ELF-1 (cell line): ENCODE measurements at regions not wholly inside any gene's neighbourhood (a gene's known extent, or its start where the extent isn't known, plus 50 kb on each side); places are given as distances from the start of the nearest gene placed in this dataset.
"Not testable (repeated sequence)": the region's sequence is repeated elsewhere in the genome, so short reads cannot be mapped to it uniquely, and the experiment has no call there.

Experiments used
- DNase-seq: peaks from one replicate; pipeline ENCODE4 v3.0.0-alpha.2; 2016; ENCODE audit warnings: low read depth, low spot score

DNA sequence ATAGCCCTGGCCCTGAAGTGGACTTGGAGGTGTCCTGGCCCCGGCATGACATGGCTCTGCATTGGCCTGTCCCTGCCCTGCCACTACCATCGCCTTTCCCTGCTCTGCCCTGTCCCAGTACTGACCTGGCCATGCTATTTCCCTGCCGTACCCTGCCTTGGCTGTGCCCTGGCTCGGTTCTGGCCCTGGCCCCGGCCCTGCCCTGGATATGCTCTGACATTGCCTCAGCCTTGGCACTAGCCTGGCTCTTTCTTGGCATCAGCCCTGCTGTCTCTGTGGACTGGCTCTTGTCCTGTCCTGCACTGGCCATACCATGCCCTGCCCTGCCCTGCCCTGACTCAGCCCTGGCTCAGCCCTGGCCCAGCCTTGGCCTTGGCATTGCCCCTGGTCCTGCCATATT is 252.2 kb downstream of the TP53TG3F start:
- DNase-seq: not testable (repeated sequence)

DNA sequence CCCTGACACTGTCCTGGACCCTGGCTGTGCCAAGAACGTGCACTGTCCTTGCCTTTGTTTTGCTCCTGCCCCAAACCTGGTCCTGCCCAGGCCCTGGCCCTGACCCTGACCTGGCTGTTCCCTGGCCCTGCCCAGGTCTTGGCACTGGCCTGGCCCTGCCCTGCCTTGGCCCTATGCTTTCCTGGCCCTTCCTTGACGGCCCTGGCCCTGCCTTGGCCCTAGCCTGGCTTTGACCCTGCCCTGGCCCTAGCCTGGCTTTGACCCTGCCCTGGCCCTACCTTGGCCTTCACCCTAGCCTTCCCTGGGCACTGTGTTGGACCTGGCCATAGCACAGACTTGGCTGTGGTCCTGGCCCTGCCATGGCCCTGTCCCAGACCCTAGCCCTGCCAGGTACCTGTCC is 252.9 kb downstream of the TP53TG3F start:
- DNase-seq: not testable (repeated sequence)

DNA sequence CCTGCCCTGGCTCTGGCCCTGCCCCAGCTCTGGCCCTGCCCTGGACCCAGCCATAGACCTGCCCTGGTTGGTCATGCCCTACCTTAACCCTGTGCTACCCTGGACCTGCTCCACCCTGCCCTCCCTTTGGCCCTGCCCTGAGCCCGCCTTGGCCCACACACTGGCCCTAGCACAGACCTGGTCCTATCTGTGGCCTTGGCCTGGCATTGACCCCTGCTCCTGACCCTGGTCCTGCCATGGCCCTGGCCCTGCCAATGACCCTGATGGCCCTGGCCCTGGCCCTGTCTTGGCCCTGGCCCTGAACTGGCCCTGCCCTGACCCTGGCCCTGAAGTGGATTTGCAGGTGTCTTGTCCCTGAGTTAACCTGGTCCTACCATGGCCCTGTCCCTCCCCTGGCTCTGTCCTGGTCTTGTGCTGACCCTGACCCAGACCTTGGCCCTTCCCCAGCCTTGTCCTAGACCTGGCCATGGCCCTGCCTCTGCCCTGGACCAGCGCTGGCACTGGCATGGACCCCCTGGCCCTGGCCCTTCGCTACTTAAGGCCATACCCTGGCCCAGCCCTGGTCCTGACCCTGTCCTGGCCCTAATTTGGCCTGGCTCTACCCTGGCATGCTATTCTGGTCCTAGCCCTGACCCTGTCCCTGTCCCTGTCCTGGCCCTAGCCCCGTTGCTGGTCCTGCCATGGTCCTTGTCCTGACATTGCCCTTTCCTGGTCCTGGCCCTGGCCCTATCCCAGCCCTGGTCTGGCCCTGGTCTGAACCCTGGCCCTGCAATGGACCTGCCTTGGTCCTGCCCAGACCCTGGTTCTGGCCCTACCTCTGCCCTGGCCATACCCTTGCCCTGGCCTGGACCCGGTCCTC is 253.7 kb downstream of the TP53TG3F start:
- DNase-seq: not testable (repeated sequence)

DNA sequence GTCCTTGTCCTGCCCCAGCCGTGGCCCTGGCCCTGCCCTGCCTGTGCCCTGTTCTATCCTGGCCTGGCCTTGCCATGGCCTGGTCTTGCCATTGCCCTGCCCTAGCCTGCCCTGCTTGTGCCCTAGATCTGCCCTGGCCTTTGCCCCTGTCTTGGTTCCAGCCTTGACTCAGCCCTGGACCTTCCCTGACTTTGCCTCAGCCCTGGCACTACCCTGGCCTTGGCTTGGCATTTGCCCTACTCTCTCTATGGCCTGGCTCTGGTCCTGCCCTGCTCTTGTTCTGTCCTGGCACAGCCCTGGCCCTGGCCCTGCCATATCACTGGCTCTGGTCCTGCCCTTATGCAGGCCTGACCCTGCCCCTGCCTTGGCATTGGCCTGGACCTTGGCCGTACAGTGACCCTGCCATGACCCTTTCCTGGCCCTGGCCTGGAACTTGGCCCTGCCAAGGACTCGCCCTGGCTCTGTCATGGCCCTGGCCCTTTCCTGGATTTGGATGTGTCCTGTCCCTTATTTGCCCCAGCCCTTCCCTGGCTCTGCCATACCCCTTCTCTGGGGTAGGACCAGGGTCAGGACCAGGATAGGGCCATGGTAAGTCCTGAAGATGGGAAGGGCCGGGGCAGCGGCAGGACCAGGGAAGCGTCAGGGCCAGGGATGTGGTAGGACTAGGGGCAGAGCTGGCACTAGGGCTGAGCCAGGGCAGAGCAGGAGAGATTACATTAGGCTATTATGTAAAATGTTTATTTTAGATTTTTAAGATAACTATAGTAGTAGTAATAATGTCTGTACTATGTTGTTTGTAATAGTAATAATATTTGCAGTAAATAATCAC is 254.5 kb downstream of the TP53TG3F start:
- DNase-seq: not testable (repeated sequence)

DNA sequence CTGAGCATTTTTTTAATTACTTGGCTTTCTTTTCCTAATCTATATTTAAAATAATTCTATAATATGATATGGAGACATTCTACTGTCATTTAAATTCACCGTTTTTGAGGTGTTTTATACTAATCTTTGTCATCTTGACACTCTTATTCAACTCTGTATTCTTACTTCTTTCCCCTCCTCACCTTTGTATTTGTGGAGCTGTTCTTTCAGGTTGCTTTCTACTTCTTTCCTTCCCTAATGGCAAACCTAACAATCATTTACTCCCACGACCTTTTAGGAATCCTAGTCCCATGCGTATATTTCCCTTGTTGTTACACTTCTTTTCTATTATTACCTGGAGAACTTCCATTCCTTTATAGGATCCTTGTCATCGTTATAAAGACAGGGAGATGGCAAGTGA is 271.8 kb downstream of the TP53TG3F start:
- not testable (repeated sequence) for DNase-seq

DNA sequence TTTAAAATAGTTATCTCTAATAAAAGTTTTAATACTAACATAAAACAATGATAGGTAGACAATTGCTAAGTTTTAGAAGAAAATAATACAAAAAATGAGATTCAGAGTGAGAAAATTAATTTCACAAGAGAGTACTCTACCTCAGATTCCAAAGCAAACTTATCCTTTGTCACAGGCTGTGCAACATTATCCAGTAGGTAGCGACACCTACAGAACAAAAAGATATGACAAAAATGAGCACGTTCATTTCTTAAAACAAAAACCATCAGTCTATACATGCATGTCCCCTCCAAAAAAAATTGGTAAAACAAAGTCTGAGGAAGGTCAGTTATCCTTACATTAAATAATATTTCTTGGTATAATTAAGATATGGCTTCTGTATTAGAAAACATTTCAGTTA is 275.2 kb downstream of the TP53TG3F start:
- not testable (repeated sequence) for DNase-seq

DNA sequence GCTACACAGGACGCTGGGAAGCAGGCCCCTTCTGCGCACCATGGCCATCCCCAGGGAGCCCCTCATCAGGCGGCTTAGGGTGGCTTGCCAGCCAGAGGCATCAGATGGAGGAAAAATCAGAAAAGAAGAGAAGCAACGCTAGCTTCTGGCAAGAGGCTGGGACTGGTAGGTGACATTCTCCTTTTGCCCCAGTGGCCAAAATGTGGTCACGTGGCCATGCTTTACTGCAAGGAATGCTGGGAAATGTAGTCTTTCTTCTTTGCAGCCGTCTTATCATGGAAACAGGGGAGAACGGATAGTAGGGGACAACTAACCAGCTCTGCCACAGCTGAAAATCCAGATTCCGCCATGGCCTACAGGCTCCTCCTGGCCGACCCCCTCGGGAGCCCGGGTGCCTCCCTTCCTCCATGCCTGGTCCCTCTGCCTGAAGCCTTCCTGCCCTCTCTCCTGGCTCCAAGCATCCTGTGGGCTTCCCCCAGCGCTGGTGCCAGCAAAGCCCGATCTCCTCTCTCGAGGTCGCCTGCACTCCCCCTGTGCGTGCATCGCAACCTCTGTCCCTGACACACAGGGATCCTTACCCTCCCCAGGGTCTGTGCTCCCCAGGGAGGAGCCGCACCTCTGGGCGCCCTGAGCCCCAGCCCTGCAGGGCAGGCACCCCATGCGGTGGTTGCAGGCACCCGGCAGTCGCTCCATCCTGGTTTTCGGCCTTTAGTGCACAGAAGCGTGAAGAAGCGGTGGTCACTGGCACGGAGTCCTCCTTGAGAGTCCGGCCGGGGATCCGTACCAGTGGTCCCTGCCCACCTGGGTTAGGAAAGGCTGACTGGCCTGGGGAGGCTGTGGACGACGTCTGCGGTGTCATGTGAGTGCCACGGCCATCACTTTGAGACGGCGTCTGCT is 307.7 kb downstream of the TP53TG3F start:
- peak; percentile 16 for DNase-seq

DNA sequence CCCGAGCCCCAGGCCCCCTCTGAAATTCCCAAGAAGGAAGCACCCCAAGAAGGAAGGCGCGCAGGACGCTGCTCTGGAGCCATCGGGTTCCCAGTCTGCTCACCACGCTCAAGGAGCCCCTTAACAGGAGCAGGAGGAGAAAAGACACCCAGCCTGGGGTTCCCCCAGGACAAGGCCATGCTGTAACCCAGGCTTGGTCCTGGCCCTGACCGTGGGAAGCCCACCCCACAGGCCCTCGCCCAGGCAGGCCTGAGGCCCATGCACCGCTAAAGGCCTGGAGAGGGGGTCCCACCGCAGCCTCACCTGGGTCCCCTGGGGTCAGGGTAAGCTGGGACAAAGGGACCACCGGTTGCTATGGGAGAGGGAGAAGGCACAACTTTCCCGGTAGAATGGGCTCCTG is 309.3 kb downstream of the TP53TG3F start:
- not testable (repeated sequence) for DNase-seq

DNA sequence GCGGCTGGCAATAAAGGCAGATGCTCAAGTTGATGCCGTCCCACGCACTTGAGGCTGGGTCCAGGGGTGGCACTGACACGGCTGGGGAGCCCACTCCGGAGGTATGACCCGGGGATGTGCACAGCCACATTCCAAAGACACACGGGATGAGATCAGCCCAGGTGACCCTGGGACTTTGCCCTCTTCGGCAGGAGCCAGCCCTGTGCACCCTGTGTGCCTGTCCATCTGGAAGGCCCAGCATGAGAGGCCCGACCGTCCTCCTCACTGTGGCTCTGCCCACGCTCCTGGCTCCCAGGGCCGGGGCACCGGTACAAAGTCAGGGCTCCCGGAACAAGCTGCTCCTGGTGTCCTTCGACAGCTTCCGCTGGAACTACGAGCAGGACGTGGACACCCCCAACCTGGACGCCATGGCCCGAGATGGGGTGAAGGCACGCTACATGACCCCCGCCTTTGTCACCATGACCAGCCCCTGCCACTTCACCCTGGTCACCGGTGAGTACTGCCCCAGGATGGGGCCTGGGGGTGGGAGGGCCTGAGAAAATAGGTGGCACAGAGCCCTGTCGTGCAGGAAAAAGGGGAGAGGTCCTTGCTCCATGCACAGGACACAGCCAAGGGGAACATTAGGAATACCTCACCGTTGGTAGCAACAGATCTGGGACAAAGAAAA is 309.9 kb downstream of the TP53TG3F start:
- DNase-seq: not testable (repeated sequence)

DNA sequence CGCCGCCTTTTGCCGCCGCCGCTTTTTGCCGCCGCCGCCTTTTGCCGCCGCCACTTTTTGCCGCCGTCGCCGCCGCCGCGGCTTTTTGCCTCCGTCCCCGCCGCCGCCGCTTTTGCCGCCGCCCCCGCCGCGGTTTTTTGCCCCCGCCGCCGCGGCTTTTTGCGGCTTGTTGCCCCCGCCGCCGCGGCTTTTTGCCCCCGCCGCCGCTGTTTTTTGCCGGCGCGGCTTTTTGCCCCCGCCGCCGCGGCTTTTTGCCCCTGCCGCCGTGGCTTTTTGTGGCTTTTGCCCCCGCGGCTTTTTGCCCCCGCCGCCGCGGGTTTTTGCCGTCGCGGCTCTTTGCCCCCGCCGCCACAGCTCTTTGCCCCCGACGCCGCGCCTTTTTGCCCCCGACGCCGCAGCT is 311.1 kb downstream of the TP53TG3F start:
- DNase-seq: not testable (repeated sequence)

DNA sequence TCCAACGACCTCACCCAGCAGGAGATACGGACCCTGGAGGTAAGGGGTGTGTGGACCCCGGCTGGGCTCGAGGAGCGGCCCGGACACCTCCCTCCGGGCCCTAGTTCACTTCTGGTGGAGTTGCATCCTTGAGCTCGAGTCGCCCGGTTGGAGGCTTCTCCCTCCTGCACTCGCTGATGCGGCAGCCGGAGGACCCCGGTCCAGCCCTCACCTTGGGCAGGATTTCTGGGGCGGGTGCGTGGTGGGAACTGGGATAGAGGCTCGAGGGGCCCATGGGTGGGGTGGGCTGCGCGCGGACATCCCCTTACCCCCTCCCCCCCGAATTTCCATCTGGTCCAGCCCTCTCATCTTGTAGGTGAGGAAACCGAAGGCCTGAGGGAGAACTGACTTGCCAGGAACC is 311.8 kb downstream of the TP53TG3F start:
- not testable (repeated sequence) for DNase-seq

DNA sequence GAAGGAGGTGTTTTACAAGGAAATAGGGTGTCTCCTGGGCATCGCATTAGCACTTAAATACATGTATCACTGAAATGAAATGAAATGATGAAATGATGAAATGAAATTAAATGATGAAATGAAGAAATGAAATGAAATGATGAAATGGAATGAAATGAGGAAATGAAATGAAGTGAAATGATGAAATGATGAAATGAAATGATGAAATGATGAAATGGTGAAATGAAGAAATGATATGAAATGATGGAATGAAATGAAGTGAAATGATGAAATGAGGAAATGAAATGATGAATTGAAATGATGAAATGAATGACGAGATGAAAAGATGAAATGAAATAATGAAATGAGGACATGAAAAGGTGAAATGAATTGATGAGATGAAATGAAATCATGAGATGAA is 314.6 kb downstream of the TP53TG3F start:
- DNase-seq: not testable (repeated sequence)

DNA sequence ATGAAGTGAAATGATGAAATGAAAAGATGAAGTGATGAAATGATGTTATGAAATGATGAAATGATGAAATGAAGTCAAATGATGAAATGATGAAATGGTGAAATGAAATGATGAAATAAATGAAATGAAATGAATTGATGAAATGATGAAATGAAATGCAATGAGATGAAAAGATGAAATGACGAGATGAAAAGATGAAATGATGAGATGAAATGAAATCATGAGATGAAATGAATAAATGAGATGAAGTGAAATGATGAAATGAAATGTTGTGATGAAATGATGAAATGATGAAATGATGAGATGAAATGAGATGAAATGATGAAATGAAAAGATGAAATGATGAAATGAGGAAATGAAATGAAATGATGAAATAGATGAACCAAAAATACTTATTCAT is 315.3 kb downstream of the TP53TG3F start:
- DNase-seq: not testable (repeated sequence)

DNA sequence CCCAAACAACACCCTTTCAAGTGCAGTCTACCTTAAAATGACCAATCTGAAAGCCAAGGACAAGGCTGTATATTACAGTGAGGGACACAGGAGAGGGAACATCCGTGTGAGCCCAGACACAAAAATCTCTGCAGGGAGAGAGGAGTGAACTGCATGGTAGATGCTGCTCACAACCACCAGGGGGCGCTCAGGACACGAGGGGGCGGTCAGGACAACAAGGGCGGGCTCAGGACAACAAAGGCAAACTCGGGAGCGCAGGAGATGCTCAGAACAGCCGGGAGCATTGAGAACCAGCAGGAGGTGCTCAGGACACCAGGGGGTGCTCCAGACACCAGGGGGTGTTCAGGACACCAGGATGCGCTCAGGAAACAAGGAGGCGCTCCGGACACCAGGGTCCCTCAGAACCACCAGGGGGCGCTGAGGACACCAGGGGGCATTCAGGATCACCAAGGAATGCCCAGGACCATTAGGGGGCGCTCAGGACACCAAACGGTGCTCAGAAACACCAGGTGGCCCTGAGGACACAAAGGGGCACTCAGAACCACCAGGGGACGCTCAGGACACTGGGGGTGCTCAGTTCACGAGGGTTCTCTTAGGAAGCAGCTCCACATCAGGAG is 357.0 kb downstream of the TP53TG3F start:
- DNase-seq: not testable (repeated sequence)

DNA sequence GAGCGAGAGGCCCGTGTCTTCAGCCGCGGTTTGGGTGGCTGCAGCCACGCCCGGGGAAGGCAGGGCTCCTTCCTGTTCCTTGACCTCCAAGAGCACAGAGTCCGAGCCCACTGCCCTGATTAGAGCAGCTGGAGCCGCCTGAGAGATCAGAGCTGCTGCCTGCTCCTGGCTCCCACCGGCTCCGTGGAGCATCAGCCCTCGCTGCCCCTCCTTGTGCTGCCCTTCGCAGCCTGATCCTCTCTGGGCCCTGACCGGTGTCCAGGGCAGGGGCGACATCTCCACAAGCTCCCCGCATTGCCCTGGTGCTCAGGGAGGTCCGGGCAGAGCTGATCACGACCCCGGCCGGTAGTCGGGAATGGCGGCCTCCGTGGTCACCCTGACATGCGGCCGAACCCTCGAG is 365.3 kb downstream of the TP53TG3F start:
- not testable (repeated sequence) for DNase-seq

DNA sequence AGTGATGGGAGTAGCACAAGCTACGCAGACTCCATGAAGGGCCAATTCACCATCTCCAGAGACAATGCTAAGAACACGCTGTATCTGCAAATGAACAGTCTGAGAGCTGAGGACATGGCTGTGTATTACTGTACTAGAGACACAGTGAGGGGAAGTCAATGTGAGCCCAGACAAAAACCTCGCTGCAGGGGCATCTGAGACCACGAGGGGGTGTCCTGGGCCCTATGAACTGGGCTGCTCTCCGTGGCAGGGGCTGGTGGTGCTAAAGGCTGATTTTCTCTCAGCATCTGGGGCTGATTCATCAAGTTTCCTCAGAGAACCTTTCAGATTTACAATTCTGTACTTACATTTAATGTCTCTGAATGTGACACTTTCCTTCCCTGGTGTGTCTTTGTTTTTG is 368.1 kb downstream of the TP53TG3F start:
- not testable (repeated sequence) for DNase-seq

DNA sequence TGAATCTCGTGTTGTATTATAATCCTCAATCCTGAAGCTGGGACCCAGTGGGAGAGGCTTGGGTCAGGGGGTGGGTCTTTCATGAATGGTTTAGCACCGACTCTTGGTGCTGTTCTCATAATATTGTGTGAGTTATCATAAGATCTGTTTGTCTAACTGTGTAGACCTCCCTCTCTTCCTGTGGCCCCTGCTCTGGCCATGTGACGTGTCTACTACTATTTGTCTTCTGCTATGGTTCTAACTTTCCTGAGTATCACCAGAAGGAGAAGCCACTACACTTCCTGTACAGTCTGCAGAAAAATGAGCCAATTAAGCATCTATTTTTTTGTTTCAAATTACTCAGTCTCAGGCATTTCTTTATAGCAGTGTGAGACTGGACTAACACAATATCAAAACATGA is 379.7 kb downstream of the TP53TG3F start:
- DNase-seq: not testable (repeated sequence)

DNA sequence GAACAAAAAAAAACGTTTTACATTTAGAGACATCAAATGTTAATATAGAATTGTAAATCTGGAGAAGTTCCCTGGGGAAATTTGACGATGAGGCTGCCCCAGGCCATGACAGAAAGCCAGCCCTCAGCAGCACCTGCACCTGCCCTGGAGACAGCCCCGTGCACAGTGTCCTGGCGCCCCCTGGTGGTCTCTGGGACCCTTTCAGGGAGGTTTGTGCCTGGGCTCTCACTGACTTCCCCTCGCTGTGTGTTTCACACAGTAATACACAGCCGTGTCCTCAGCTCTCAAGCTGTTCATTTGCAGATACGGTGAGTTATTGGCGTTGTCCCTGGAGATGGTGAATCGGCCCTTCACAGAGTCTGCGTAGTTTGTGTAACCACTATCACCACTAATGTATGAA is 385.1 kb downstream of the TP53TG3F start:
- DNase-seq: not testable (repeated sequence)
